ENCODE measurements at regions not wholly inside any gene's neighbourhood (a gene's known extent, or its start where the extent isn't known, plus 50 kb on each side); places are given as distances from the start of the nearest gene placed in this dataset.

- H3K4me3 Mint-ChIP-seq, result no peak overlapping the region
These were observed 55.9 kb upstream of the APCDD1 start for GRCh38 chr18:10398571-10398970.

GRCh38 chr18:10399465-10399864, 55.0 kb upstream of the APCDD1 start:
- Histone ChIP-seq H3K27ac (ENCODE audit: low read depth in 1 of 2, low read length in 2 of 2) (no peak overlapping the region), H3K27me3 (ENCODE audit: control insufficient read depth in 1 of 2, insufficient read depth in 2 of 2, low read length in 2 of 2) (no peaks in the 10 kb centered on the region), H3K36me3 (ENCODE audit: insufficient read depth, low read length) (no peaks in the 10 kb centered on the region), H3K9me3 (ENCODE audit: control insufficient read depth in 1 of 2, insufficient read depth in 1 of 2, low read length in 2 of 2) (peaks cover 0 to 4% of the 10 kb centered on the region in 2 experiments), H3K4me3 (ENCODE audit: low read length) (no peak overlapping the region), H3K4me1 (ENCODE audit: insufficient read depth, low read length) (no peaks in the 10 kb centered on the region)
- H3K27me3 Mint-ChIP-seq, result no peaks in the 10 kb centered on the region
- intact Hi-C loops (cut with DNase I, micrococcal nuclease), result no loop called here
- DNase-seq (no peak), ATAC-seq (ENCODE audit: poor library complexity) (no peak)
- no peak for TF ChIP-seq CTCF (IDR thresholded peaks at IDR 0.05)
- CTCF ChIA-PET, result no interaction called here
- no peaks in the 10 kb centered on the region for H3K9me3 Mint-ChIP-seq
- POLR2A ChIA-PET, result no interaction called here
- H3K27ac Mint-ChIP-seq, result no peak overlapping the region
- H3K36me3 Mint-ChIP-seq (ENCODE audit: low read depth), result no peaks in the 10 kb centered on the region
- H3K4me1 Mint-ChIP-seq (ENCODE audit: low read depth), result no peaks in the 10 kb centered on the region
- no peak overlapping the region for H3K4me3 Mint-ChIP-seq

More at GRCh38 chr18:10398571-10398970, 55.9 kb upstream of the APCDD1 start:
- Mint-ChIP-seq H3K27ac (no peak overlapping the region), H3K27me3 (no peaks in the 10 kb centered on the region), H3K36me3 (ENCODE audit: low read depth) (no peaks in the 10 kb centered on the region), H3K9me3 (no peaks in the 10 kb centered on the region), H3K4me1 (ENCODE audit: low read depth) (no peaks in the 10 kb centered on the region)
- H3K27me3 ChIP-seq (ENCODE audit: control insufficient read depth in 1 of 2, insufficient read depth in 2 of 2, low read length in 2 of 2), result no peaks in the 10 kb centered on the region
- no peaks in the 10 kb centered on the region for H3K36me3 ChIP-seq (ENCODE audit: insufficient read depth, low read length)
- no peak for TF ChIP-seq CTCF (IDR thresholded peaks at IDR 0.05)
- H3K9me3 ChIP-seq (ENCODE audit: control insufficient read depth in 1 of 2, insufficient read depth in 1 of 2, low read length in 2 of 2), result no peaks in the 10 kb centered on the region
- DNase-seq, result no peak
- no peak overlapping the region for H3K4me3 ChIP-seq (ENCODE audit: low read length)
- ChIA-PET CTCF (no interaction called here), POLR2A (no interaction called here)
- intact Hi-C loops (cut with DNase I, micrococcal nuclease), result no loop called here
- no peaks in the 10 kb centered on the region for H3K4me1 ChIP-seq (ENCODE audit: insufficient read depth, low read length)
- H3K27ac ChIP-seq (ENCODE audit: low read depth in 1 of 2, low read length in 2 of 2), result no peak overlapping the region
- ATAC-seq (ENCODE audit: poor library complexity), result no peak

GRCh38 chr18:10400534-10401307, 53.7 kb upstream of the APCDD1 start:
- peaks cover 0 to 4% of the 10 kb centered on the region in 2 experiments for H3K9me3 ChIP-seq (ENCODE audit: control insufficient read depth in 1 of 2, insufficient read depth in 1 of 2, low read length in 2 of 2)
- no peak overlapping the region for H3K4me3 ChIP-seq (ENCODE audit: low read length)
- peak in 3 of 14 experiments; percentile 19 to 60 (median 33) for DNase-seq
- H3K27ac Mint-ChIP-seq, result no peak overlapping the region
- H3K4me3 Mint-ChIP-seq, result no peak overlapping the region
- no peaks in the 10 kb centered on the region for H3K4me1 Mint-ChIP-seq (ENCODE audit: low read depth)
- no peaks in the 10 kb centered on the region for H3K4me1 ChIP-seq (ENCODE audit: insufficient read depth, low read length)
- no peaks in the 10 kb centered on the region for H3K36me3 ChIP-seq (ENCODE audit: insufficient read depth, low read length)
- TF ChIP-seq CTCF (IDR thresholded peaks at IDR 0.05), result no peak
- POLR2A ChIA-PET, result no interaction called here
- H3K27ac ChIP-seq (ENCODE audit: low read depth in 1 of 2, low read length in 2 of 2), result no peak overlapping the region
- intact Hi-C loops (cut with DNase I, micrococcal nuclease), result no loop called here
- H3K27me3 ChIP-seq (ENCODE audit: control insufficient read depth in 1 of 2, insufficient read depth in 2 of 2, low read length in 2 of 2), result no peaks in the 10 kb centered on the region
- CTCF ChIA-PET, result no interaction called here
- no peak for ATAC-seq (ENCODE audit: poor library complexity)
- no peaks in the 10 kb centered on the region for H3K36me3 Mint-ChIP-seq (ENCODE audit: low read depth)
- H3K27me3 Mint-ChIP-seq, result peaks cover 4% of the 10 kb centered on the region
- no peaks in the 10 kb centered on the region for H3K9me3 Mint-ChIP-seq
